Skeletal muscle tissue (tissue), 3 donors: ENCODE measurements at regions not wholly inside any gene's neighbourhood (a gene's known extent, or its start where the extent isn't known, plus 50 kb on each side); places are given as distances from the start of the nearest gene placed in this dataset.

Experiments
- H3K27ac ChIP-seq: one replicate; pipeline ENCODE4 v1.7.0; 2013; ENCODE audit warnings: mild to moderate bottlenecking, low read depth, low read length, inconsistent platforms
- H3K27me3 ChIP-seq, 3 donors: one replicate each; pipeline ENCODE4 v1.7.0; 2013; ENCODE audit warnings: low read length in 3 of 3; ENCODE audit not compliant: control insufficient read depth in 3 of 3, insufficient read depth in 3 of 3
- H3K36me3 ChIP-seq, 3 donors: one replicate each; pipeline ENCODE4 v1.7.0; 2013; ENCODE audit warnings: low read length in 3 of 3; ENCODE audit not compliant: control insufficient read depth in 3 of 3, insufficient read depth in 3 of 3
- H3K4me1 ChIP-seq, 3 donors: one replicate each; pipeline ENCODE4 v1.7.0; 2013; ENCODE audit warnings: low read length in 3 of 3, mild to moderate bottlenecking in 3 of 3; ENCODE audit not compliant: control insufficient read depth in 3 of 3, insufficient read depth in 3 of 3
- H3K4me3 ChIP-seq, 3 donors: one replicate each; pipeline ENCODE4 v1.7.0; 2013; ENCODE audit warnings: low read length in 3 of 3
- H3K9ac ChIP-seq, 3 donors: one replicate each; pipeline ENCODE4 v1.7.0; 2013; ENCODE audit warnings: low read length in 3 of 3, mild to moderate bottlenecking in 3 of 3, moderate library complexity in 2 of 3, low read depth in 1 of 3
- H3K9me3 ChIP-seq, 3 donors: one replicate each; pipeline ENCODE4 v1.7.0; 2013; ENCODE audit warnings: low read length in 3 of 3; ENCODE audit not compliant: control insufficient read depth in 3 of 3
- donor health status: Osteomylitis.

GRCh38 chr18:46311491-46311890, 207.3 kb downstream of the HAUS1 start:
- no peaks in the 10 kb centered on the region for H3K9me3 ChIP-seq
- no peaks in the 10 kb centered on the region for H3K36me3 ChIP-seq
- no peaks in the 10 kb centered on the region for H3K4me1 ChIP-seq
- no peaks in the 10 kb centered on the region for H3K27me3 ChIP-seq
- H3K27ac ChIP-seq = no peak overlapping the region
- H3K9ac ChIP-seq = no peak overlapping the region
- H3K4me3 ChIP-seq = no peak overlapping the region

DNA sequence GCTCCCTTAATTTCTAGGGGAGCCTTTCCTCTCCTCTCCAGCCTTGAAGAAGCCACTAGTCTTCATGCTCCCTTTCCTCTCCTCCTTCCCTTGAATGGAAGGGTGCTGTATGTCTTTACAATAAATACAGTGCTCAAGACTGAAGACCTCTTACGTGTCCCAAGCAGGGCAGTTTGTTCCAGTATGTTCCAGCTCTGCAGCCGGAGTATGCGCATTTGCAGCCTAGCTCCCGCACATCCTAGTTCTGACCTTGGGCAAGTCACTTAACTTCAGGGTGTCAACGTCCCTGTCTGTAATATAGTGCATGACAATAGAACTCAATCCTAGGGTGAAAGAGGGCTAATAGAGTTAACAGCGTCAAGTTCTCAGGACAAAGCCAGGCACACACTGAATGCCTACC, 208.0 kb downstream of the HAUS1 start:
- no peaks in the 10 kb centered on the region for H3K4me1 ChIP-seq
- no peak overlapping the region for H3K27ac ChIP-seq

DNA sequence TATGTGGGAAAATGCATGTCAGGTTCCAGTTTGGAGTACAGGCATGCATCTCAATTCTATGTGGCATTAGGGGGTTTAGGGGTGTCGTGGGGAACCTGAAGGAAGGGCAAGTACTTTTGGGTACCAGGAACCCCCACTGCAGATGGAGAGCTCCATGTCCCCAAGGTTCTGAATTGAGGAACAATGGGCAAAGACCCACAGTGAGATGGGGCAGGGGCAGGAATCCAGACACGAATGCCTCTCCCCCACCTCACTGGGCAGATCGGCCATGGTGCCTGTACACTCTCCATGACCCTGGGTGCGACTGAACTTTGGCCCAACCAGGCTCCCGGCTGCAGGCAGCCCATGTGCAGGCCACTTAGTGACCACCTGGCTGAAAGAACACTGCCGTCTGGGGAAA, 209.3 kb downstream of the HAUS1 start:
- no peaks in the 10 kb centered on the region for H3K4me1 ChIP-seq
- no peak overlapping the region for H3K27ac ChIP-seq
- no peaks in the 10 kb centered on the region for H3K27me3 ChIP-seq
- no peak overlapping the region for H3K9ac ChIP-seq
- H3K36me3 ChIP-seq = no peaks in the 10 kb centered on the region
- H3K4me3 ChIP-seq = no peak overlapping the region
- no peaks in the 10 kb centered on the region for H3K9me3 ChIP-seq

More for the DNA sequence above, 208.0 kb downstream of the HAUS1 start:
- H3K4me3 ChIP-seq = no peak overlapping the region
- no peak overlapping the region for H3K9ac ChIP-seq
- no peaks in the 10 kb centered on the region for H3K36me3 ChIP-seq
- H3K9me3 ChIP-seq = no peaks in the 10 kb centered on the region
- H3K27me3 ChIP-seq = no peaks in the 10 kb centered on the region

DNA sequence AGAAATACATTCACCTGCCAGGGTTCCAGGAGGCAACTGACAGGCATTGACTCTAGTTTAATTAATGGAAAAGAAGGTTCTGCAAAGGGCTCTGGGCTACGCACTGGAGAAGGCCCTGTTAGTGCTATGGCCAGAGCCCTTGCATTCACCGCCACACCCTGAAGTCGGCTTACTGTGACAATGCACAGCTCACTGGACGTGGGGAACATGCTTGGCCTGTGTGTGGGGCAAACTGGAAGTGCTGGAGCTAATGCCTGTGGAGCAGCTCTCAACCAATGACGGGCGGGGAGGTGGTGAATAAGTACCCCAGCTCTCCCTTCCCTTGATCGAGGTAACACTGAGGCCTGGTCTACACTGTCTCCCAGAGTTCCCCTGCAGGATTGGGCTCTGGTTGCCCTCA, 209.8 kb downstream of the HAUS1 start:
- no peak overlapping the region for H3K9ac ChIP-seq

GRCh38 chr18:46315161-46315560, 211.0 kb downstream of the HAUS1 start:
- H3K27me3 ChIP-seq = no peaks in the 10 kb centered on the region
- no peak overlapping the region for H3K4me3 ChIP-seq
- H3K27ac ChIP-seq = no peak overlapping the region
- H3K9ac ChIP-seq = no peak overlapping the region
- no peaks in the 10 kb centered on the region for H3K9me3 ChIP-seq
- no peaks in the 10 kb centered on the region for H3K4me1 ChIP-seq
- no peaks in the 10 kb centered on the region for H3K36me3 ChIP-seq

More for the DNA sequence above, 209.8 kb downstream of the HAUS1 start:
- Histone ChIP-seq H3K36me3 (no peaks in the 10 kb centered on the region), H3K27ac (no peak overlapping the region), H3K4me3 (no peak overlapping the region), H3K4me1 (no peaks in the 10 kb centered on the region), H3K9me3 (no peaks in the 10 kb centered on the region), H3K27me3 (no peaks in the 10 kb centered on the region)

DNA sequence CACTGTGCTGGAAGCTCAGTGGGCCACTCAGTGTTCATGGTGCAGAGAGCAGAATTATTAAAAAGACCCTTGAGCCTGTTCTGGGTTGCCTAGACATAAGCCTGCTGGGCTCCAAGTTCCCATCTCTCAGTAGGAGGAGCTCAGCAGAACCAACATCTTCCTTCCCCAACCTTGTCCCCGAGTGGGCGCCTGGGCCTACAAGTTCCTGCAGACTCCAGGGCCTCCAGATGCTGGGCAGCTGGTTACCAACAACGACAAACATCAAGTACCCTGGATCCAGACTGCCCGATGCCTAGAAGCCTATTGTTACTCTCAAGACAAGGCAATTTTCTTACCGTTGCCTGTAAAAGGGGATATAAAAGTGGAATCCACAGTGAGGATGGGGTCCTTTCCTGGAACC, 214.2 kb downstream of the HAUS1 start:
- H3K9ac ChIP-seq = no peak overlapping the region

DNA sequence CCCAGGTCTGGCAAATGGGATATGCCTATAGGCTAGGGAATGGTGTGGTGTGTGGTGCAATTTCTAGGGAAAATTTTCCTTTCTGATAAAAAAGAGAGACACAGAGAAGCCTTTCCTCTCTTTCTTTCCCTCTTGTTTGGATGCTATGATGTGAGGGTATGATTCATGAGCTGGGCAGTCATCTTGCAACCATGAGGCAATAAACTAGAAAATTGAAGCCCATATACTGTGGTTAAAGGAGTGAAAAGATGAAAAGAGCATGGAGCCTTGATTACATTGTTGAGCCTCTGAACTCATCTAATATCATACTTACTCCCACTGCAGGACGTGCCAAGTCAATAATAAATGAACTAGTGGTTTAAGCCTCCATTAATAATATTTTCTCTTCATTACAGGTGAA, 215.6 kb downstream of the HAUS1 start:
- Histone ChIP-seq H3K4me3 (no peak overlapping the region), H3K27me3 (peaks cover 0 to 2% (median 0%) of the 10 kb centered on the region in 3 donors), H3K4me1 (peaks cover 10 to 17% (median 15%) of the 10 kb centered on the region in 3 donors), H3K27ac (no peak overlapping the region), H3K9ac (no peak overlapping the region), H3K9me3 (no peaks in the 10 kb centered on the region), H3K36me3 (no peaks in the 10 kb centered on the region)

More for the DNA sequence above, 214.2 kb downstream of the HAUS1 start:
- H3K36me3 ChIP-seq = no peaks in the 10 kb centered on the region
- H3K9me3 ChIP-seq = no peaks in the 10 kb centered on the region
- H3K4me1 ChIP-seq = peaks cover 10 to 17% (median 15%) of the 10 kb centered on the region in 3 donors
- no peak overlapping the region for H3K27ac ChIP-seq
- H3K27me3 ChIP-seq = peaks cover 0 to 2% (median 0%) of the 10 kb centered on the region in 3 donors
- no peak overlapping the region for H3K4me3 ChIP-seq

GRCh38 chr18:46320297-46320696, 216.1 kb downstream of the HAUS1 start:
- Histone ChIP-seq H3K9ac (no peak overlapping the region), H3K4me3 (no peak overlapping the region), H3K27me3 (peaks cover 0 to 2% (median 0%) of the 10 kb centered on the region in 3 donors), H3K36me3 (no peaks in the 10 kb centered on the region), H3K27ac (no peak overlapping the region), H3K4me1 (peaks cover 10 to 17% (median 15%) of the 10 kb centered on the region in 3 donors), H3K9me3 (no peaks in the 10 kb centered on the region)

GRCh38 chr18:46320928-46321711, 216.9 kb downstream of the HAUS1 start:
- no peak overlapping the region for H3K9ac ChIP-seq
- H3K27ac ChIP-seq = peak overlapping the region; percentile 21
- H3K36me3 ChIP-seq = no peaks in the 10 kb centered on the region

GRCh38 chr18:46321955-46322354, 217.8 kb downstream of the HAUS1 start:
- Histone ChIP-seq H3K9me3 (no peaks in the 10 kb centered on the region), H3K27me3 (peaks cover 0 to 2% (median 0%) of the 10 kb centered on the region in 3 donors), H3K9ac (peak overlapping the region in 1 of 3 donors; percentile 16), H3K4me3 (no peak overlapping the region), H3K27ac (peak overlapping the region; percentile 21), H3K4me1 (peaks cover 10 to 17% (median 15%) of the 10 kb centered on the region in 3 donors), H3K36me3 (no peaks in the 10 kb centered on the region)

More at GRCh38 chr18:46320928-46321711, 216.9 kb downstream of the HAUS1 start:
- Histone ChIP-seq H3K4me1 (peaks cover 10 to 17% (median 15%) of the 10 kb centered on the region in 3 donors), H3K27me3 (peaks cover 0 to 2% (median 0%) of the 10 kb centered on the region in 3 donors), H3K4me3 (no peak overlapping the region), H3K9me3 (no peaks in the 10 kb centered on the region)
